LNCAP (cell line): ENCODE measurements at regions not wholly inside any gene's neighbourhood (a gene's known extent, or its start where the extent isn't known, plus 50 kb on each side); places are given as distances from the start of the nearest gene placed in this dataset.

Source experiments
- TF ChIP-seq, protein P1 (sequence below): fragments of 450-650 bp; IDR thresholded peaks from 2 replicates; pipeline ENCODE4 v1.5.1; 2017; ENCODE audit warnings: mild to moderate bottlenecking

DNA sequence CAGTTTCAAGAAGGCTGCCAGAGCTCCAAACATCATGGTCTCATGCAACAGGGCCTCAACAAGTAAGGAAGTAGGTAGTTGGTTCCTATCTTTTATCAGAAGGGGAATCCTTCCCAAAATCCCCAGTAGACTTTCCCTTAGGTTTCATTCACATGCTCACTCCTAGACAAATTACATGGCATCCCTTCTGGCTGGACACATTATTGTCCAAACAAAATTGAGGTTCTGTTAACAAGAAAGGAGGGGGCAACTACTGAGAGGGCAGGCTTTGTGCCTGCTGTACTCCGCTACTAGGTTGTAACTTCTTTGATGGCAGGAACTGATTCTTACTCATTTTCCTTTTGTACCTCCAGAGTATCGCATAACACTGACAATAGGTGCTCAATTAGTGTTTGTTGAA, 56.0 kb upstream of the OSMR start:
- TF ChIP-seq, protein P1, sequence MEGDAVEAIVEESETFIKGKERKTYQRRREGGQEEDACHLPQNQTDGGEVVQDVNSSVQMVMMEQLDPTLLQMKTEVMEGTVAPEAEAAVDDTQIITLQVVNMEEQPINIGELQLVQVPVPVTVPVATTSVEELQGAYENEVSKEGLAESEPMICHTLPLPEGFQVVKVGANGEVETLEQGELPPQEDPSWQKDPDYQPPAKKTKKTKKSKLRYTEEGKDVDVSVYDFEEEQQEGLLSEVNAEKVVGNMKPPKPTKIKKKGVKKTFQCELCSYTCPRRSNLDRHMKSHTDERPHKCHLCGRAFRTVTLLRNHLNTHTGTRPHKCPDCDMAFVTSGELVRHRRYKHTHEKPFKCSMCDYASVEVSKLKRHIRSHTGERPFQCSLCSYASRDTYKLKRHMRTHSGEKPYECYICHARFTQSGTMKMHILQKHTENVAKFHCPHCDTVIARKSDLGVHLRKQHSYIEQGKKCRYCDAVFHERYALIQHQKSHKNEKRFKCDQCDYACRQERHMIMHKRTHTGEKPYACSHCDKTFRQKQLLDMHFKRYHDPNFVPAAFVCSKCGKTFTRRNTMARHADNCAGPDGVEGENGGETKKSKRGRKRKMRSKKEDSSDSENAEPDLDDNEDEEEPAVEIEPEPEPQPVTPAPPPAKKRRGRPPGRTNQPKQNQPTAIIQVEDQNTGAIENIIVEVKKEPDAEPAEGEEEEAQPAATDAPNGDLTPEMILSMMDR, result no peak

DNA sequence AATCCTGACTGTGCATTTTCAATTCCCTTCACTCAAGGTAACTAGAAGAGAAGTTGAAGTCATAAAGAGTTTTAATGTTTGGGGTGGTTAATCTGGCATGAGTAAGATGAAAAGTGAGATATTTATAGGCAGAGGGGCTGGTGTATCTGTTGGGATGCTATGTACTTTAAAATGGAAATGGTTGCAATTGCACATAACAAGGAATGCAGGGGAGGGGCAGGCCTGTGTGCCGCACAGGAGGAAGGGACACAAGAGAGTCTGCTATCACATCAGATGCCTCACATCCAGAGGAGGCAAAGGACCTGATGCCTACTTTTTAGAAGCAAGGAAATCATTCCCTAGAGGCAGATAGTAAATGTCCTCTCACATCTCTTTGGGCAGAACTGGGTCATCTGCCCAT, 55.5 kb upstream of the OSMR start:
- TF ChIP-seq, protein P1, result no peak

DNA sequence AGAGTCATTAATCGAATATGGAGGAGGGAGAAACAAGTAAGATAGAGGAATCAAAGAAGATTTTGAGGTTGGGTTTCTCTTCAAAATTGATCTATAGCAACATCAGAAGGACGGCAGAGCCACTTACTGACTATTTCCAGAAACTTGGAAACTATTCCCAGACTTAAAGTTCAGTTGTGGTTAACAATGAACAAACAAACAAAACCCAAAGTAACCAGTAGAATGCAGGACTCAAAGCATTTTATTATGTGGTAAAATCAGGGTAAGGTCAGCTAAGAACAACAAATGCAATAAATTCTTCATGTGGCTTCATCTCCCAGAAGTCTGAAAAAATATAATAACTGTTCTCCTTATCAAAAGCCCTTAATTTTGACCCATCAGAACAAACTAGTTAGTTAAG, 54.9 kb upstream of the OSMR start:
- TF ChIP-seq, protein P1, result no peak

DNA sequence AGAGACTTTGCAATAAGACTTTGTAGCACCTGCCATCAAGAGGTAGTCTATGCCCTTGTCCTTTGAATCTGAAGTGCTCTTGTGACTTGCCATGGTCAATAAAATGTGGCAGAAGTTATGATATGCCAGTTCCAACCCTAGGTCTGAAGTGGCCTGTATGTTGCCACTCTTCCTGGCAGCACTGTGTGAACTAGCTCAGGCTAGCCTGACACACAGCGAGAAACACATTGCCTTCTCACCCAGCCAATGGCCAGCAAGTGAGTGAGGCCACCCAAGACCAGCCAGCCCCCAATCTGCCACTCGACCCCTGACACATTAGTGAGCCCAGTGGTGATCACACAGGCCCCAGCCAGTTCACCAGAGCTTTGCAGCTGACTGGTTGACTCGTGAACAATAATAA, 52.7 kb upstream of the OSMR start:
- TF ChIP-seq, protein P1, result no peak

DNA sequence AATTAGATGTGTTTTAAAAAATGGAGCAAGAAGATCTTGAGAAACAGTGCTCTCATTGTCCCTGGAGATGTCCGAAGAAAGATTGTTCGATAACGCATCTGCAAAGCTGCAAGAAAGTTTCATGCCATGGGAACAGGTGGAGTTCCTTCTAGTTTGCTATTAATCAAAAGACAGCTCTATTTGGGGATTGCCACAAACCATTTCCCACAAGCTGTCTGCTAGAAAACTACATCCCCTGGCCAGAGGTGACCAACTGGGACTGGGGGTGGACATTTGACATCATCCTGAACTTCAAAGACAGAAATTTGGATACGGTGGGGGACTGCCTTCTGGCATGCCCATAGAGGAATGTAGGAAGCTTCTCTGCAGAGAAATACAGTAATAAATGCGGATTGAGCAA, 50.8 kb upstream of the OSMR start:
- TF ChIP-seq, protein P1, result no peak

DNA sequence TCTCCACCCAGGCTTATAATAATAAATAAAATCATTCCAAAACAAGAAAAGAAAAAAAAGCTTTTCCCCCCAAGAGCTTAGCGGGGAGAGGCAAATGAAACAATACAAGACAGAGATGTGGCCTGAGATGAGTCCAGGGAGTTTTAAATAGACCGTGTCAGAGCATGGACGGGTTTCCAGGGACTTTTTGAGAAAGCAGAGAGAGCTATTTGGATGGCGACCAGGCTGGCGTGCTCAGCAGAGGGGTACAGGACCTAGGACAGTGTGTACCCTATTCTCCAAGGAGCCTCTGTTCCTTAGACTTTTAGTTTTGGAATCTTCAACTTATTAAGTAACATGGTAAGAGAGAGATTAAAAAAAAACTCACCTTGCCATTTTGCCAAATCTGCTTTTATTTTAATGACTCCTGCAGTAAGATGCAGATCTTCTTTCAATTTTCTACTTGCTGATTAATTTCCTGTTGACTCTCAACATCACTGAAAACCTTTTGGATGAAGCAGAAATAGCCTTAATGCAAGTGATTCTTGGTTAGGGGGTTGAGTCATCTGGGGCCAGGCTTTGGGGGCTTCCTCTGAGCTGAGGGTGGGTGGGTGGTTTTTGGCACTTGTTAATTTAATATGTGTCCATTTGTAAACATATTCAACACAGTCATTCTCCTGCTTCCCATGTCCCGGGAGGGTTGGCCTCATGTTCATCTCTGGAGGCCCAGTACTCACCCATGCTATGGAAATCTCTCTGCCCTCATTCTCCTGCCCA, 49.6 kb upstream of the OSMR start:
- TF ChIP-seq, protein P1, result no peak
